ENCODE measurements at regions not wholly inside any gene's neighbourhood (a gene's known extent, or its start where the extent isn't known, plus 50 kb on each side); places are given as distances from the start of the nearest gene placed in this dataset.
"Not testable (repeated sequence)": the region's sequence is repeated elsewhere in the genome, so short reads cannot be mapped to it uniquely, and the experiment has no call there.

DNA sequence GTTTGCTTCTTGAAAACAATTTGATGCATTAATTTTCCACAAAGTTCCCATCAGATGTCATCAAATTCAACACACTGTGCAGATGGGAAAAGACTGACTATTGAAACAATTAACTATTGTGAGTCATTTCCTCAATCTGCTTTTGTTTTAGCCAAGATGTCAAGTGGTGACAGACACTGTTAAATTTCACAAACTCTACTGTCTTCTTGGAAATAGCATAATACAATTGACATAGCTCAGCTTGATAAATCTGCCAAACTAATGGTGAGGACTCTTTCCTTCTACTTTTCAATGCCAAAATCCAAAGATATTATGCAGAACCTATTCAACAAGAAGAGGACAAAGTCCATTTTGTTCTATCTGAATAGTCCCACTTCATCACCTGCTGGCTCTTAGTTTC is 242.3 kb downstream of the CAAP1 start:
- Mint-ChIP-seq H3K36me3 (ENCODE audit: unreplicated experiment) (no peaks in the 10 kb centered on the region), H3K27ac (ENCODE audit: unreplicated experiment) (no peak overlapping the region), H3K4me3 (ENCODE audit: unreplicated experiment) (no peak overlapping the region), H3K27me3 (ENCODE audit: unreplicated experiment) (no peaks in the 10 kb centered on the region), H3K4me1 (ENCODE audit: low read depth, unreplicated experiment) (no peaks in the 10 kb centered on the region), H3K9me3 (ENCODE audit: unreplicated experiment) (no peaks in the 10 kb centered on the region)
- DNase-seq, result no peak
- TF ChIP-seq, protein P1, sequence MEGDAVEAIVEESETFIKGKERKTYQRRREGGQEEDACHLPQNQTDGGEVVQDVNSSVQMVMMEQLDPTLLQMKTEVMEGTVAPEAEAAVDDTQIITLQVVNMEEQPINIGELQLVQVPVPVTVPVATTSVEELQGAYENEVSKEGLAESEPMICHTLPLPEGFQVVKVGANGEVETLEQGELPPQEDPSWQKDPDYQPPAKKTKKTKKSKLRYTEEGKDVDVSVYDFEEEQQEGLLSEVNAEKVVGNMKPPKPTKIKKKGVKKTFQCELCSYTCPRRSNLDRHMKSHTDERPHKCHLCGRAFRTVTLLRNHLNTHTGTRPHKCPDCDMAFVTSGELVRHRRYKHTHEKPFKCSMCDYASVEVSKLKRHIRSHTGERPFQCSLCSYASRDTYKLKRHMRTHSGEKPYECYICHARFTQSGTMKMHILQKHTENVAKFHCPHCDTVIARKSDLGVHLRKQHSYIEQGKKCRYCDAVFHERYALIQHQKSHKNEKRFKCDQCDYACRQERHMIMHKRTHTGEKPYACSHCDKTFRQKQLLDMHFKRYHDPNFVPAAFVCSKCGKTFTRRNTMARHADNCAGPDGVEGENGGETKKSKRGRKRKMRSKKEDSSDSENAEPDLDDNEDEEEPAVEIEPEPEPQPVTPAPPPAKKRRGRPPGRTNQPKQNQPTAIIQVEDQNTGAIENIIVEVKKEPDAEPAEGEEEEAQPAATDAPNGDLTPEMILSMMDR (IDR thresholded peaks at IDR 0.05; ENCODE audit: partially characterized antibody, unreplicated experiment), result no peak

DNA sequence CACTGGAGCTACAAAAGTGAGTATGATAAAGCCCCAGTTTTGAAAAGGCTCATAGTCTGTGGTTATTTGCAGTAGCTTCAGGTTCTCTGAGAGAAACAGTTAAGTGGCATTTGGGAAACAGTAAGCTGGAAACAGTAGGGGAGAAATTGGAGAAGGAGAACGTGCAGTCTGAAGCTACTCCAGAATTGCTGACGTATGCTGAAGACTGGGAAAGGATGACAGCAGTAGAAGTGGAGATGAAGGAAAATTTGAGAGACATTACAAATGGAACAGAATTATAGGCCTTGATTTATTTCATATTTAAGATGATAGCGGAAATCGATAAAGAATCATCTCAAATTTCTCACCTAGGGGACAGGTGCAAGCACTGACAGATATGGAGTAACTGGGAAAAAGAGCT is 248.8 kb downstream of the CAAP1 start:
- H3K9me3 Mint-ChIP-seq (ENCODE audit: unreplicated experiment), result no peaks in the 10 kb centered on the region
- H3K27me3 Mint-ChIP-seq (ENCODE audit: unreplicated experiment), result peaks cover 2% of the 10 kb centered on the region
- no peak for DNase-seq
- H3K27ac Mint-ChIP-seq (ENCODE audit: unreplicated experiment), result no peak overlapping the region
- no peaks in the 10 kb centered on the region for H3K4me1 Mint-ChIP-seq (ENCODE audit: low read depth, unreplicated experiment)
- no peak overlapping the region for H3K4me3 Mint-ChIP-seq (ENCODE audit: unreplicated experiment)
- no peaks in the 10 kb centered on the region for H3K36me3 Mint-ChIP-seq (ENCODE audit: unreplicated experiment)
- TF ChIP-seq, protein P1 (IDR thresholded peaks at IDR 0.05; ENCODE audit: partially characterized antibody, unreplicated experiment), result no peak

DNA sequence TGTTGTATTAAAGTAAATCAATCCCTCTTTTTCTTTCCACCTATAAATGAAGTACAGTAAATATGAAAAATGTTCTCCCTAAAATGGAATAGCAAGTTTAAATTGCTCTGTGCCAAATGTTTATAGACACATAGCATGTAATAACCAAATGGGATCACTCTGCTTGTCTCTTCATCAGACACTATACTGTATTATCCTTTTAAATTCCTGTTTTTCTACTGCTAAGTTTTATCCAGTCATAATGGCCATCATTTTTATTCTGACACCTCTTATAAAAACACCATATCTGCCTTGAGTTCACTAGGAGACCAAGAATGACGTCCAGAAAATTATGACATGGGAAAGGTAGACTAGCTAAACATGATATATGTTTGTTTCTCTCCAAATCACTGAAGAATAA is 252.8 kb downstream of the CAAP1 start:
- H3K27me3 Mint-ChIP-seq (ENCODE audit: unreplicated experiment), result peaks cover 2% of the 10 kb centered on the region
- TF ChIP-seq, protein P1 (IDR thresholded peaks at IDR 0.05; ENCODE audit: partially characterized antibody, unreplicated experiment), result no peak
- no peaks in the 10 kb centered on the region for H3K36me3 Mint-ChIP-seq (ENCODE audit: unreplicated experiment)
- H3K9me3 Mint-ChIP-seq (ENCODE audit: unreplicated experiment), result no peaks in the 10 kb centered on the region
- H3K27ac Mint-ChIP-seq (ENCODE audit: unreplicated experiment), result no peak overlapping the region
- DNase-seq, result no peak
- H3K4me1 Mint-ChIP-seq (ENCODE audit: low read depth, unreplicated experiment), result no peaks in the 10 kb centered on the region
- H3K4me3 Mint-ChIP-seq (ENCODE audit: unreplicated experiment), result no peak overlapping the region

DNA sequence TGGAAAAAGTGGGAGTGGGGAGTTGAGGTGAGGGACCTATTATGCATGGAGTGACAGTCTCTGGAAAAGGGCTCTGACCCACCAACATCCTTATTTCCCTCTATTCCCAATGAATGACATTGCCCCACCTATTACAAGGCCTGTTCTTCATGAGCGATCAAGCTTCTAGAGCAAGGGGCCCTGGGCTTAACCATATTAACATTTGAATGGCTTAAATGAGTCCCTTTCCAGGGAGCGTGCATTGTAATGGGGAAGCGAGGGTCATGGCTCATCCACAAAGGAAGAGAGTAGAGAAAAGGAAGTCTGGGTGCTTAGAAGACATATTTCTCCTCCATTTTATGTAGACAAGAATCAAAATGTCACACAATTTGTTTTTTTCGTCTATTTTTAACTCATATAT is 255.5 kb downstream of the CAAP1 start:
- DNase-seq, result no peak
- Mint-ChIP-seq H3K36me3 (ENCODE audit: unreplicated experiment) (no peaks in the 10 kb centered on the region), H3K27ac (ENCODE audit: unreplicated experiment) (no peak overlapping the region), H3K27me3 (ENCODE audit: unreplicated experiment) (no peaks in the 10 kb centered on the region), H3K9me3 (ENCODE audit: unreplicated experiment) (no peaks in the 10 kb centered on the region), H3K4me1 (ENCODE audit: low read depth, unreplicated experiment) (no peaks in the 10 kb centered on the region), H3K4me3 (ENCODE audit: unreplicated experiment) (no peak overlapping the region)
- TF ChIP-seq, protein P1 (IDR thresholded peaks at IDR 0.05; ENCODE audit: partially characterized antibody, unreplicated experiment), result no peak

DNA sequence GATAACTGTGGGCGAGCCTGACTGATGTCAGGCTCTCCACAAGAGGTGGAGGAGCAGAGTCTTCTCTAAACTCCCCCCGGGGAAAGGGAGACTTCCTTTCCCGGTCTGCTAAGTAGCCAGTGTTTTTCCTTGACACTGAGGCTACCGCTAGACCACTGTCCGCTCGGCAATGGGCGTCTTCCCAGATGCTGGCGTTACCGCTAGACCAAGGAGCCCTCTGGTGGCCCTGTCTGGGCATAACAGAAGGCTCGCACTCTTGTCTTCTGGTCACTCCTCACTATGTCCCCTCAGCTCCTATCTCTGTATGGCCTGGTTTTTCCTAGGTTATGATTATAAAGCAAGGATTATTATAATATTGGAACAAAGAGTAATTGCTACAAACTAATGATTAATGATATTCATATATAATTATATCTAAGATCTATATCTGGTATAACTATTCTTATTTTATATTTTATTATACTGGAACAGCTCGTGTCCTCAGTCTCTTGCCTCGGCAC is 278.7 kb downstream of the CAAP1 start:
- H3K4me1 Mint-ChIP-seq (ENCODE audit: low read depth, unreplicated experiment); H3K9me3 Mint-ChIP-seq (ENCODE audit: unreplicated experiment); H3K27ac Mint-ChIP-seq (ENCODE audit: unreplicated experiment); H3K36me3 Mint-ChIP-seq (ENCODE audit: unreplicated experiment); H3K27me3 Mint-ChIP-seq (ENCODE audit: unreplicated experiment); H3K4me3 Mint-ChIP-seq (ENCODE audit: unreplicated experiment): not testable (repeated sequence)
- TF ChIP-seq, protein P1 (IDR thresholded peaks at IDR 0.05; ENCODE audit: partially characterized antibody, unreplicated experiment), result peak; percentile 62
- peak; percentile 64 for DNase-seq

Data from glutamatergic neuron (in vitro differentiated cells).